OCI-LY7 (cell line): ENCODE measurements at regions not wholly inside any gene's neighbourhood (a gene's known extent, or its start where the extent isn't known, plus 50 kb on each side); places are given as distances from the start of the nearest gene placed in this dataset.

Experiments
- BruUV-seq: library from RNA; stranded (reverse); fragments of 400-500 nt; replicated peaks from 2 replicates; lab custom pipeline; 2021; lab: Mats Ljungman, UMichigan
- CTCF ChIA-PET: fragments of 300-600 bp; sonication (Branson Sonifier 250); formaldehyde crosslinking; loops from one replicate; lab custom pipeline; 2022; ENCODE audit warnings: antibody characterized with exemption; ENCODE audit not compliant: unreplicated experiment; lab: Charles Lee
- POLR2A ChIA-PET: fragments of 300-600 bp; sonication (Branson Sonifier 250); formaldehyde crosslinking; loops from one replicate; lab custom pipeline; 2022; ENCODE audit warnings: antibody characterized with exemption; lab: Charles Lee
- DNase-seq: peaks from one replicate; pipeline ENCODE4 v3.0.0-alpha.2; 2015; ENCODE audit warnings: low spot score
- H2AFZ ChIP-seq: fragments of 200-600 bp; sonication (generic), shearing (Covaris generic); 2 replicates; pipeline ENCODE4 v1.6.1; 2014; ENCODE audit warnings: mild to moderate bottlenecking, antibody characterized with exemption, low read length, moderate library complexity
- H3K27ac ChIP-seq: fragments of 200-600 bp; sonication (generic); 2 replicates; pipeline ENCODE4 v1.5.1; 2014; ENCODE audit warnings: mixed run types, low read depth, mild to moderate bottlenecking, moderate library complexity, low read length, inconsistent platforms; ENCODE audit not compliant: poor library complexity, severe bottlenecking
- H3K36me3 ChIP-seq: fragments of 200-600 bp; sonication (generic); 2 replicates; pipeline ENCODE4 v1.6.1; 2014; ENCODE audit warnings: mild to moderate bottlenecking, antibody characterized with exemption, low read length, moderate library complexity, mixed read lengths; ENCODE audit not compliant: insufficient read depth
- H3K4me1 ChIP-seq: fragments of 200-600 bp; sonication (generic); 2 replicates; pipeline ENCODE4 v1.5.1; 2014; ENCODE audit warnings: mild to moderate bottlenecking, low read length; ENCODE audit not compliant: insufficient read depth, poor library complexity, severe bottlenecking
- H3K4me2 ChIP-seq: fragments of 200-600 bp; sonication (generic); 2 replicates; pipeline ENCODE4 v1.6.1; 2014; ENCODE audit warnings: mild to moderate bottlenecking, low read length
- H3K4me3 ChIP-seq: fragments of 200-600 bp; sonication (generic); 2 replicates; pipeline ENCODE4 v1.5.1; 2014; ENCODE audit warnings: mild to moderate bottlenecking, low read depth, low read length; ENCODE audit not compliant: poor library complexity, severe bottlenecking
- H3K79me2 ChIP-seq: fragments of 200-600 bp; sonication (generic); 2 replicates; pipeline ENCODE4 v1.6.1; 2016; ENCODE audit warnings: low read depth, mild to moderate bottlenecking, low read length, moderate library complexity, mixed read lengths; ENCODE audit not compliant: insufficient read depth
- H3K9me2 ChIP-seq: fragments of 200-600 bp; sonication (generic); 2 replicates; pipeline ENCODE4 v1.6.1; 2016; ENCODE audit warnings: mild to moderate bottlenecking, low read length, mixed read lengths; ENCODE audit not compliant: insufficient read depth
- H3K9me3 ChIP-seq: fragments of 200-600 bp; sonication (generic); 2 replicates; pipeline ENCODE4 v1.6.1; 2014; ENCODE audit warnings: mild to moderate bottlenecking, mixed run types, low read length, mixed read lengths
- H4K20me1 ChIP-seq: fragments of 200-600 bp; sonication (generic); 2 replicates; pipeline ENCODE4 v1.6.1; 2014; ENCODE audit warnings: mild to moderate bottlenecking, antibody characterized with exemption, low read length, moderate library complexity, mixed read lengths; ENCODE audit not compliant: insufficient read depth
- CTCF ChIP-seq: fragments of 200-600 bp; sonication (generic); conservative IDR thresholded peaks from 2 replicates; pipeline ENCODE4 v1.5.1; 2014; ENCODE audit warnings: mild to moderate bottlenecking, antibody characterized with exemption, low read length, moderate library complexity, mixed read lengths
- EZH2phosphoT487 ChIP-seq: fragments of 200-600 bp; sonication (generic); IDR thresholded peaks from 2 replicates; pipeline ENCODE4 v1.6.1; 2018; ENCODE audit warnings: low read depth, borderline replicate concordance, mild to moderate bottlenecking, mixed run types, antibody characterized with exemption, low read length, moderate library complexity, mixed read lengths
- intact Hi-C: fragments of 100-400 bp; cut with micrococcal nuclease; formaldehyde crosslinking; loops from one replicate; pipeline ENCODE4 v1.10.0; 2022; ENCODE audit not compliant: unreplicated experiment

GRCh38 chr2:235287375-235287733 is 206.5 kb upstream of the AGAP1 start:
- no peaks in the 10 kb centered on the region for H3K9me3 ChIP-seq
- no peak overlapping the region for H3K4me2 ChIP-seq
- no peak overlapping the region for H3K4me3 ChIP-seq
- H3K36me3 ChIP-seq, result no peaks in the 10 kb centered on the region
- H3K9me2 ChIP-seq, result no peaks in the 10 kb centered on the region
- DNase-seq, result no peak
- no peak overlapping the region for H2AFZ ChIP-seq
- no peaks in the 10 kb centered on the region for H4K20me1 ChIP-seq
- ChIA-PET POLR2A (no interaction called here), CTCF (no interaction called here)
- no peaks in the 10 kb centered on the region for H3K4me1 ChIP-seq
- no TSS peak for BruUV-seq
- intact Hi-C loops, result no loop called here
- TF ChIP-seq CTCF, result no peak
- no peak for TF ChIP-seq EZH2phosphoT487
- no peaks in the 10 kb centered on the region for H3K79me2 ChIP-seq
- no peak overlapping the region for H3K27ac ChIP-seq

GRCh38 chr2:235291461-235291860 is 202.4 kb upstream of the AGAP1 start:
- ChIA-PET CTCF (no interaction called here), POLR2A (no interaction called here)
- TF ChIP-seq EZH2phosphoT487, result no peak
- TF ChIP-seq CTCF, result no peak
- no peak for DNase-seq
- intact Hi-C loops, result no loop called here
- no peaks in the 10 kb centered on the region for H3K9me2 ChIP-seq
- no peaks in the 10 kb centered on the region for H4K20me1 ChIP-seq
- no peaks in the 10 kb centered on the region for H3K79me2 ChIP-seq
- no peaks in the 10 kb centered on the region for H3K4me1 ChIP-seq
- no peak overlapping the region for H2AFZ ChIP-seq
- H3K36me3 ChIP-seq, result no peaks in the 10 kb centered on the region
- H3K27ac ChIP-seq, result no peak overlapping the region
- no TSS peak for BruUV-seq
- H3K9me3 ChIP-seq, result no peaks in the 10 kb centered on the region
- no peak overlapping the region for H3K4me3 ChIP-seq
- H3K4me2 ChIP-seq, result no peak overlapping the region

- H3K4me3 ChIP-seq, result no peak overlapping the region
- no peak for DNase-seq
- H3K27ac ChIP-seq, result no peak overlapping the region
- H4K20me1 ChIP-seq, result no peaks in the 10 kb centered on the region
- H2AFZ ChIP-seq, result no peak overlapping the region
- BruUV-seq, result no TSS peak
- H3K9me3 ChIP-seq, result no peaks in the 10 kb centered on the region
- ChIA-PET CTCF (no interaction called here), POLR2A (interaction anchor here (0.6 kb wide), 1 partner anchor 104 kb away, joined by 3 read pairs; no protein-coding TSS in a partner anchor)
- no peaks in the 10 kb centered on the region for H3K79me2 ChIP-seq
- intact Hi-C loops, result no loop called here
- TF ChIP-seq CTCF, result no peak
- no peak for TF ChIP-seq EZH2phosphoT487
- H3K4me2 ChIP-seq, result no peak overlapping the region
- H3K4me1 ChIP-seq, result no peaks in the 10 kb centered on the region
- H3K36me3 ChIP-seq, result no peaks in the 10 kb centered on the region
- no peaks in the 10 kb centered on the region for H3K9me2 ChIP-seq
Measured at GRCh38 chr2:235293061-235293460, 200.8 kb upstream of the AGAP1 start.
